CD4-positive, alpha-beta T cell treated with Interleukin-1 beta for 1 hour (primary cell): ENCODE measurements at regions not wholly inside any gene's neighbourhood (a gene's known extent, or its start where the extent isn't known, plus 50 kb on each side); places are given as distances from the start of the nearest gene placed in this dataset.
"Not testable (repeated sequence)": the region's sequence is repeated elsewhere in the genome, so short reads cannot be mapped to it uniquely, and the experiment has no call there.

Experiments used
- DNase-seq, 2 donors: peaks; one replicate each; pipeline ENCODE4 v3.0.0-alpha.2; 2020 to 2022

- no peak for DNase-seq
These were observed 164.3 kb upstream of the PREP start for GRCh38 chr6:105567140-105567539.

- DNase-seq: no peak
These were observed 163.6 kb upstream of the PREP start for GRCh38 chr6:105566503-105566902.

- DNase-seq: no peak
These were observed 161.4 kb upstream of the PREP start for GRCh38 chr6:105564121-105564902.

GRCh38 chr6:105562027-105562426, 159.1 kb upstream of the PREP start:
- no peak for DNase-seq

GRCh38 chr6:105561486-105561885, 158.6 kb upstream of the PREP start:
- DNase-seq: no peak

GRCh38 chr6:105560611-105561066, 157.8 kb upstream of the PREP start:
- no peak for DNase-seq

DNA sequence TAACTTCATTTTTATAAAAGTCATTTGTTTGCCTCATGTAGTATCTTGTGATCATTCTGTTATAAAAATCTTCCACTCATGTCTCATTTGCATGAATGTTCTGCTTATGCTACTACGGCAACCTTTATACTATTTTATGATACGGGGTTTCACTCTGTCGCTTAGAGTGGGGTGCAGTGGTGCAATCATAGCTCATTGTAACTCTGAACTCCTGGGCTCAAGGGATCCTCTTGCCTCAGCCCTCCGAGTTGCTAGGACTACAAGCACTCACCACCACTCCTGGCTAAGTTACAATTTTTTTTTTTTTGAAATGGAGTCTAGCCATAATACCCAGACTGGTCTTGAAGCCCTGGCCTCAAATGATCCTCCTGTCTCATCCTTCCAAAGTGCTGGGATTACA, 154.4 kb upstream of the PREP start:
- DNase-seq: no peak

GRCh38 chr6:105553171-105553570, 150.3 kb upstream of the PREP start:
- peak in 1 of 2 donors; percentile 8 for DNase-seq

DNA sequence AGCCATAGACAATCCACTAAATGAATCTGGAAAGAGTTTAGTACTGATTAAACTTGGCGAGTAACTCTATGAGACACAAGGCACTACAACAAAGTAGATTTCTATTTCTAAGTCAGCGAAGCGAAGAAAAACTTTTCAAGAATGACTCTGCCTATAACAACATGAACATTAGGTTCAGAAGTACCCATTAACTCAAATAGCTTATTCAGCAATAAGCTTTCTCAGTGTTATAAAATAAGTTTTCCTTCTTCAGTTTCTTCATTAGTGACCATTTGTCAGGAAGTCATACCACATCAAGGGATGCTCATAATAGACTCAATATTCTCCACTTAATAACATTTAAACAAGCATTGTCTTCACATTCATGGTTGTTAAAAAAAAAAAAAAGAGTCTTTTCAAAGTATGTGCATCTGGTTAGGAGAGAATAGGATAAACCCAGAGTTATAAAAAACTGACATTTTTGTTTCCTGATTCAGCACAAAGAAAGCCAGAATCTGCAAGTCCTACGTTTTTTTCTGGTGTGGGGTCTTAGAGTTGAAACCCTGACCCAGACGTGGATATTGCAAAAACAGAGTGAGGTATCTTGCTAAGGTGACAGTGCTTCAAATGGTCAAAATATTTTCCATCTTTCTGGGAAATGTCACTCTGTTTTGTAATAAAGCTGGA, 148.2 kb upstream of the PREP start:
- DNase-seq: no peak

DNA sequence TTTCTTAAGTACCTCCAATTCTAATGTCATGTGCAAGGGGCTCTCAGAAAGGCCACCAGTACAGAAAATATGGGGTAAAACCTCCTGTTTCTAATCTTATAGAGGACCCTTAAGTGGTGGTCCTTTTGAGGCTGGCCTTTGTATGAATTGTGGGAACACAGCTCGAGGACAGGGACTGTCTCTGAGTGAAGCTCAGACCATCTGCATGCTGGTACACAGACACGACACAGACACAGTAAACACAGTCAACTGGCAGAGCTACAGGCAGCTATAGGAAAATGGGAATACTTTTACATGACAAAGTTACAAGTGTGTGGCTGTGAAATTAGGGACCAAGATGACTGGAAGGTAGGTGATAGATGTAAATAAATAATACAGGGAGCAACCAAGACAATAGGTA, 143.9 kb upstream of the PREP start:
- no peak for DNase-seq

DNA sequence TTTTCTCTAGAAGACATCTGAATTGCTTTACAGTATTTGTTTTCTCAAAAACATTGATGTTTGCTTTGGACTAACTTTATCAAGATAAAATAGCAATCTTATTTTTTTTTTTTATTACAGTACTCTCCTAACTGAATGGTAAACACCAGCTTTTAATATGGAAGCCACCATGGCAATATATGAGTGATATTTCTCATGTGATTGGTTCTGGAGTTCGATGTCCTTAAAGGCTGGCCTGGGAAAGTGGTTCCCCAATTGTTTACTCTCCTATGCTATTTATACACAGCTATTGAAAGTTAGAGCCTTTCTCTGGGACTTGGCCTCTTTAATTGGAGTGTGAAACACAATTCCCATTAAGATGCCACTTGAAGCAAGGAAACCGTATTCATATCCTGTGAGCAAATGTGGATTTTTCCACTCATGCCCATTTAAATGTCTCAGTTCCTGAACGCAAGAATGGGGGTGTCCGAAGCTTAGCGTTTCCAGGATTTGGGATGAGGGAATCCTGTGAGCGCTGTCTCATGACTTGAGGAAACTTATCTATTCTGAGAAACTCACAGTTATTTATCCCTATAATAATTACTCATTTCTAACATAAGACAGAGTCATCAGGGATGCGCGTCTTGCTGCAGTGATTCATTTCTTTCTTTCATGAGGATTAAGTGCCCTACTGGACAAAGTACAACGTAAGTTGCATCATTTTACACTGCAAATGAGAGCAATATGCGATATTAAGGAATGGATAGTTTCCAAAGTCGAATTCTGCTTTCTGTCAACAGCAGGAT, 143.3 kb upstream of the PREP start:
- DNase-seq: no peak

DNA sequence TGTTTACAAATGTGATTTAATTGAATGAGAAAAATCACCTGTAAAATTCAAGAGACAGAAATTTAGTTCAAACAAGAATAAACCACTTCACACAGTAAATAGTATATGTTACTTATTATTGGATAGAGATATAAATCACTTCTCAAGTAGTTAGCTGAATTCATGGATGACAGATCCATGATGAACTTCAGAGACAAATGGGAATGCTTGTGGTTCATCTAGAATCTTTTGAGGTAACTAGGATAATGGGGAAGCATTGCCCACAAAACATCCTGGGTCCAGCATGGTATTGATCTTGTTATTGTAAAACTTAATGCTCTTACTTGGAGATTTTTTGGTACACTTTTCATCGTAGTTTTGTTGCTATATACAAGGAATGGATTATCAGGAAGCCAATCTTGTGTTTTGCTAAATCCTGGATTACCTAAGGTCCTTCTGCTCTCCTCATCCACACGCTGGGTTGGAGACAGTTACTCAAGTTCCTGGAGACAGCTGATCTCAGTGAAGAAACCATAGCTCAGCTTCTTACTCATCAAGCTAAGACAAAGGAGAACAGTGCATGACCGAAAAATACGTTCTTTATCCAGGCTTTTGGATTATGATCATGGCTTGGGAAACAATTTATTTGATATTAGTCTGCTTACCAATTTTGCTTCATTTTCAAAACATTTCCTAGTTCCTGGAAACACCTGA, 142.5 kb upstream of the PREP start:
- DNase-seq: no peak

DNA sequence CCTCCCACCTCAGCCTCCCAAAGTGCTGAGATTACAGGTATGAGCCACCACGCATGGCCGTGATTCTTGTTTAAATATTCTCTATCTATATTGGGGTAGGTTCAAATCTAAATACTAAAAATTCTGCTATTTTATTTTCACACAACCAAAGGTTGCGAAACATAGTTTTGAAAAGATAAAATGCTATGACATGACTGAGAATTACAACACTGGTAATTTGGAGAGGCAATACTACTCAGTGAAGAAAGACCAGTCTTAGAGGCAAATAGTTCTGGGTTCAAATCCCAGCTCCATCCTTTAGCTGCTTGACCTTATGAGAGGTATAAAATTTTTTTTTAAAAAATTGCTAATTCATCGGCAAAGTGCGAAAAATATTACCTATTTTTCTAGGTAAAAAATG, 137.0 kb upstream of the PREP start:
- DNase-seq: no peak

DNA sequence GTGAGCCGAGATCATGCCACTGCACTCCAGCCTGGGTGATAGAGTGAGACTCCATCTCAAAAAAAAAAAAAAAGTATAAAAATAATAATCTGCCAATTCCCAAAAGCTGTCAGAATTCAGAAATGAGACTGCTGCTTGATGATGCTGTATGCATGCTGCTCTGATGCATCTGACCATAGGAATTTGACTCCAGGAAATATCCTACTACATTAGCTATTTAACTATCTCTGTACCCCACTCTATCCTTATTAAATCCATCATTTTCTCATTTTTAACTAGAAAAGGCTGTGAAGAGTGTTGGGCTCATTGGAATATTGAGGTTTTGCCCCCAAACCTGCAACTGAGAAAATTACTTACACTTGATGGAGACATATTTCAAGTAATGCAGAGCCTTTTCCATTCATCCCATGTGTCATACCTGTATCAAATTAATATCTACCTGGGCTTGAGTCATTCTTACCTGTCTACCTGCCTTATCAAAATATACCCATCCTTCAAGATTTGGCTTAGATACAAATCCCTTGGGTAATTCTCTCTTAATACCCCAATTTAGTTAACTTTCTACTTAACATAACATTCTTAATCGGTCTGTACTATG, 135.2 kb upstream of the PREP start:
- DNase-seq: no peak

DNA sequence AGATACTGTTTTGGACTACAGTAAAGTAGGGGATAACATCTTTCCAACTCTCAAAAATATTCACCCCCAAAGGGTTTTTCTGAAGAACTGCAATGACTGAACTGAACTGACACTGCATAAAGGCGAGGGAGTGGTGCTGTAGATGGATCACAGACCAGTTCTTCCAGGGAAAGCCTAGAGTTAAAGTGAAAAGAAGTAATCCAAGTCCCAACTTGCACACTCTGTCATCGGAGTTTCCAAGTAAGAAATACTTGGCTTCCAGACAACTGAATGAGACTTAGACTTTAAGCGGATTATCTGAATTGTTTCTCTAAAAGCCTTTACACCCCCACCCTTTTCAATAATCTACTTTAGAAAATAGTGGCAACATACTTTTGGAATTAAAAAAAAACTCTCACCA, 134.1 kb upstream of the PREP start:
- no peak for DNase-seq

- no peak for DNase-seq
These were observed 130.4 kb upstream of the PREP start for GRCh38 chr6:105533301-105533700.

DNA sequence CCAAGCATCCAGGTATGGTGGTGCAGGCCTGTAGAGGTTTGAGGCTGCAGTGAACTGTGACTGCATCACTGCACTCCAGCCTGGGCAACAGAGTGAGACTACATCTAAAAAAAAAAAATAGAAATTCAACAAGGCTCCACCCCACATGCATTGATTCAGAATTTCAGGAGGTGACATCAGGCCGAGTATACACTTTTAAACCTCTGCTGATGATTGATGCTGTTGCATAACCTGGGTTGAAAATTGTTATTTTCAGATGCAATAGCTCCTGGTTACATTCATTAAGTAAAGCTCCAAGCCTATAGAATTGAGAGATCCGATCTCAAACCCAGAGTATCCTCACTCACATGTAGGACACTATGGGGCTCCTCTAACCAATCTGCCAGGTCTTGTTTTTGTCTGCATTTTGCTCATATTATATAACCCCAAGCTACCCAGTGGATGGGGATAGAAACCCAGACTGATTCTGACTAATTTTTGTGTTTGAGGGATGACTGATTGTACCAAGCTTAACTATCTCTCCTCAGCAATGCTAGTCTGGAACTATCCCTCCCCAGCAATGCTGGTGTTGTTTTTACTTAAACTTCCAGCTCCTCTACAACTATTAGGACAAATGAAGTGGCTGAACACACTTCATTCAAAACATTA, 123.5 kb upstream of the PREP start:
- DNase-seq: no peak

DNA sequence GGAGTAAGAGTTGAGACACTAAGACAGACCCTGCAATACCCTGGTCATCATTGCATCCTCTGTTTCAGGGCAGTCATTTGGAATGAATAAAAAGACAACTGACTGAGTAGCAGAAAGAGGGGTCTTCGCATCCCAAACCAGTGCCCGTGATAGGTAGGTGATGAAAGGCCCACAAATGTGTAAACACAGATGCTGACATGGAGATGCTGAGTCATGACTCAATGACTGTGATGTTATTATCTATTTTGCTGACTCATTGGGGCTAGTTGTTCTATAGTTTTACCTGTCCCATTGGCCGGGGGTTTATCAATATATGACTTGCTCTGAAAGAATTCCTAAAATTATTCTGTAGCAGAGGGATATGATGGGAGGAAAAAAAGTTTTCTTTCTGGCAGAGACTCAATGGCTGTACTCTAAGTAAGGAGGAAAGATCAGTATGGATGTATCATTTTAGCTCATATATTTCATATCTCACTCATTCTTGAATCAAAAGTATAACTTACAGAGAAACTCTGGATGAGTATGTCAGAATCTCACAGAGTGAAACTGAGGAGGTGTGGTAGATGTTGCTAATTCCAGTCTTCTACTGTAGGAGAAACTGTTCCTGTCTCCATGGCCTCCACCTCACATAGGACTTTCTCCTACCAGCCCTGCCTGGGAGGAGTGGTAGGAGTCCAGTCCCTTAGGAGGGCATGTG, 119.9 kb upstream of the PREP start:
- DNase-seq: no peak

- DNase-seq: no peak
These were observed 117.1 kb upstream of the PREP start for GRCh38 chr6:105519954-105520353.

DNA sequence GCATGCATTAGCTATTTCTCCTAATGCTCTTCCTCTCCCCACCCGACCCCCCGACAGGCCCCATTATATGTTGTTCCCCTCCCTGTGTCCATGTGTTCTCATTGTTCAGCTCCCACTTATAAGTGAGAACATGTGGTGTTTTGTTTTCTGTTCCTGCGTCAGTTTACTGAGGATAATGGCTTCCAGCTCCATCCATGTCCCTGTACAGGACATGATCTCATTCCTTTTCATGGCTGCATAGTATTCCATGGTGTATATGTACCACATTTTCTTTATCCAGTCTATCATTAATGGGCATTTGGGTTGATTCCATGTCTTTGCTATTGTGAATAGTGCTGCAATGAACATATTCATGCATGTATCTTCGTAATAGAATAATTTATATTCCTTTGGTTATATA, 116.1 kb upstream of the PREP start:
- not testable (repeated sequence) for DNase-seq

- DNase-seq: no peak
These were observed 112.2 kb upstream of the PREP start for GRCh38 chr6:105515054-105515453.

- DNase-seq: no peak
These were observed 111.4 kb upstream of the PREP start for GRCh38 chr6:105514306-105514705.
